Osteoblast (primary cell): ENCODE measurements at regions not wholly inside any gene's neighbourhood (a gene's known extent, or its start where the extent isn't known, plus 50 kb on each side); places are given as distances from the start of the nearest gene placed in this dataset.

Experiments
- DNase-seq: peaks from one replicate; pipeline ENCODE4 v3.0.0; 2011; ENCODE audit warnings: low spot score, mixed read lengths; ENCODE audit not compliant: insufficient read length; ENCODE audit errors: missing footprints
- H2AFZ ChIP-seq: 2 replicates; pipeline ENCODE4 v1.6.0; 2011; ENCODE audit warnings: mild to moderate bottlenecking, low read length
- H3K27ac ChIP-seq: 2 replicates; pipeline ENCODE4 v1.5.1; 2011; ENCODE audit warnings: mild to moderate bottlenecking, low read depth, low read length, moderate library complexity
- H3K27me3 ChIP-seq: 2 replicates; pipeline ENCODE4 v1.6.0; 2012; ENCODE audit warnings: mild to moderate bottlenecking, control low read depth, inconsistent platforms, low read length, moderate library complexity; ENCODE audit not compliant: insufficient read depth
- H3K36me3 ChIP-seq: 2 replicates; pipeline ENCODE4 v1.5.1; 2011; ENCODE audit warnings: mild to moderate bottlenecking, low read length, control low read depth, moderate library complexity; ENCODE audit not compliant: insufficient read depth
- H3K4me1 ChIP-seq: 2 replicates; pipeline ENCODE4 v1.5.1; 2011; ENCODE audit warnings: mild to moderate bottlenecking, low read length, control low read depth, moderate library complexity; ENCODE audit not compliant: insufficient read depth
- H3K4me2 ChIP-seq: 2 replicates; pipeline ENCODE4 v1.6.0; 2011; ENCODE audit warnings: mild to moderate bottlenecking, low read length; ENCODE audit not compliant: insufficient read depth
- H3K4me3 ChIP-seq: fragments of 200-600 bp; sonication (generic); 3 replicates; pipeline ENCODE4 v1.5.1; 2012; ENCODE audit warnings: mild to moderate bottlenecking, low read length, inconsistent platforms; ENCODE audit not compliant: insufficient read depth
- H3K79me2 ChIP-seq: 2 replicates; pipeline ENCODE4 v1.6.0; 2012; ENCODE audit warnings: mild to moderate bottlenecking, low read length, control low read depth, inconsistent platforms; ENCODE audit not compliant: insufficient read depth
- H3K9me3 ChIP-seq: 2 replicates; pipeline ENCODE4 v1.5.1; 2011; ENCODE audit warnings: low read depth, low read length, control low read depth
- H4K20me1 ChIP-seq: 2 replicates; pipeline ENCODE4 v1.6.0; 2012; ENCODE audit warnings: mild to moderate bottlenecking, low read length, control low read depth; ENCODE audit not compliant: insufficient read depth
- TF ChIP-seq, protein P1 (sequence below): IDR thresholded peaks from 2 replicates; pipeline ENCODE4 v1.5.1; 2011; ENCODE audit warnings: mild to moderate bottlenecking, low read depth, low read length, moderate library complexity; ENCODE audit errors: extremely low read depth

DNA sequence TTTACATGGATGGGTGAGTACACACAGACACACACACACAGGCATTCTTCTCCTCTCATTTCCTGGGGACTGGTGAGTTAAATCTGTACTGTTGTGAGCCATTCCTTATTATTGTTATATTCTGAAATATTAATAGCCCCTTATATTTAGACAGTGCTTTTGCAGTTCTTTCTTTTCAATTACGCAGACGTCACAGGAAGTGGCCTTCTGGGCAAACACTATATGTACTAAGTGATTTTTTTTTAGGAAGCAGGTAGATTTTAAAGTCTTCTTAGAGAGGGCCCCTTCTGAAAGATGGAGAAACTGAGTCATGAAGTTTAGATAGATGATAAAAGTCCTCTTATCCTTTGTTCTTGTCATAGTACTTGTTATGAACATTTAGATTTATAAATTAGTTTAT is 1213.6 kb downstream of the VRK1 start:
- H3K4me3 ChIP-seq, result no peak overlapping the region
- no peaks in the 10 kb centered on the region for H3K79me2 ChIP-seq
- no peaks in the 10 kb centered on the region for H4K20me1 ChIP-seq
- no peaks in the 10 kb centered on the region for H3K9me3 ChIP-seq
- no peak overlapping the region for H2AFZ ChIP-seq
- TF ChIP-seq, protein P1, sequence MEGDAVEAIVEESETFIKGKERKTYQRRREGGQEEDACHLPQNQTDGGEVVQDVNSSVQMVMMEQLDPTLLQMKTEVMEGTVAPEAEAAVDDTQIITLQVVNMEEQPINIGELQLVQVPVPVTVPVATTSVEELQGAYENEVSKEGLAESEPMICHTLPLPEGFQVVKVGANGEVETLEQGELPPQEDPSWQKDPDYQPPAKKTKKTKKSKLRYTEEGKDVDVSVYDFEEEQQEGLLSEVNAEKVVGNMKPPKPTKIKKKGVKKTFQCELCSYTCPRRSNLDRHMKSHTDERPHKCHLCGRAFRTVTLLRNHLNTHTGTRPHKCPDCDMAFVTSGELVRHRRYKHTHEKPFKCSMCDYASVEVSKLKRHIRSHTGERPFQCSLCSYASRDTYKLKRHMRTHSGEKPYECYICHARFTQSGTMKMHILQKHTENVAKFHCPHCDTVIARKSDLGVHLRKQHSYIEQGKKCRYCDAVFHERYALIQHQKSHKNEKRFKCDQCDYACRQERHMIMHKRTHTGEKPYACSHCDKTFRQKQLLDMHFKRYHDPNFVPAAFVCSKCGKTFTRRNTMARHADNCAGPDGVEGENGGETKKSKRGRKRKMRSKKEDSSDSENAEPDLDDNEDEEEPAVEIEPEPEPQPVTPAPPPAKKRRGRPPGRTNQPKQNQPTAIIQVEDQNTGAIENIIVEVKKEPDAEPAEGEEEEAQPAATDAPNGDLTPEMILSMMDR, result no peak
- no peaks in the 10 kb centered on the region for H3K4me1 ChIP-seq
- H3K36me3 ChIP-seq, result no peaks in the 10 kb centered on the region
- H3K4me2 ChIP-seq, result no peak overlapping the region
- H3K27ac ChIP-seq, result no peak overlapping the region
- H3K27me3 ChIP-seq, result no peaks in the 10 kb centered on the region
- DNase-seq, result no peak

DNA sequence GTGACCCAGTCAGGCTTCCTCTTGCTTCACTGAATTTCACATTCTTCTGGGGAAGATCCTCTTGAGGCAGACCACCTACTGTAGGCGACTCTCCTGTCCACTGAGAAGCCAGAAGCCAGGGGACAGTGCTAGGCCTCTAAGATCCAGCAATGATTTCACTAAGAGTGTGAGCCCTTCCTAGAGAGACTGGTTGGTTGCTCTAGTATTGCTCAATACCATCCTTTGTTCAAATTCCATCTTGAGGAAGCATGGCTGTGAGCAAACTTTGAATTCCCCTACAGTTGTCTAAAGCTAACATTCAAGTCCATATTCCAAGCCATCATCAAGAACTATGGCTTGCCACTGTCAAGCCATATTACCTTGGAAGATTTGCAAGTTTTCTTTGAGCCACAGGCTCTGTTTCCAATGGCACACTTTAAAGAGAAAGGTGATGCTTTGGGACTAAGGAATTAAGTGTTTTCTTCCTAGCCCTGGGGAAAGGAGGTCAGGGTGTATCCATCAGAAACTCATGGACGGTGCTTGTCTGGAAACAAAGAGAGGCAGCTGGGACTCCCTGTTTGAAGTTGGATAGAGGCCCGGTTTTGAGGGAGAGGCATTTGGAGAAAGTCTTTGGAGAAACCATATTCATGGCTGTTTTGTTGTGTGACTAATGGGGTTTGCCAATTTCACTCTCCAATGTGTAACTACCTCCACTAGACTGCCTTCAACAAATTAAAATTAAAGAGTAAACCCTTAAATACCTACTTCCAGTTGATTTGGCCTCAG is 1217.9 kb downstream of the VRK1 start:
- Histone ChIP-seq H3K4me1 (no peaks in the 10 kb centered on the region), H3K79me2 (no peaks in the 10 kb centered on the region), H4K20me1 (no peaks in the 10 kb centered on the region), H3K9me3 (no peaks in the 10 kb centered on the region), H2AFZ (no peak overlapping the region), H3K27me3 (no peaks in the 10 kb centered on the region), H3K36me3 (no peaks in the 10 kb centered on the region), H3K4me3 (no peak overlapping the region), H3K27ac (no peak overlapping the region), H3K4me2 (no peak overlapping the region)
- TF ChIP-seq, protein P1, result no peak
- no peak for DNase-seq

DNA sequence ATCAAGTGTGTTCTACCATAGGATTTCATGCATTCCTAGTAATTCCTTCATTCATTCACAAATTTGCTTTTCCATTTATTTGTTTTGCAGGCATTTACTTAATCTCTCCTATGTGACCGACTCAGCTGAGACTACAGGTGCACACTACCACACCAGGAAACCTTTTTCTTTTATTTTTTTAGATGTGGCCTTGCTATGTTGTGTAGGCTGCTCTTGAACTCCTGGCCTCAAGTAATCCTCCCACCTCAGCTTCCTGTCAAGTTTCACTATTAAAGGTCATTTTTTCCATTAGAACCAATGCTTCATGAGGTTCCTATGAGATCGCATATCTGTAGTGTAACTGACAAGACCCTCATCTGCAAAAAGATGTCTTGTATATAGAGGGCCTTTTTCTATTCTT is 1218.7 kb downstream of the VRK1 start:
- TF ChIP-seq, protein P1, result no peak

DNA sequence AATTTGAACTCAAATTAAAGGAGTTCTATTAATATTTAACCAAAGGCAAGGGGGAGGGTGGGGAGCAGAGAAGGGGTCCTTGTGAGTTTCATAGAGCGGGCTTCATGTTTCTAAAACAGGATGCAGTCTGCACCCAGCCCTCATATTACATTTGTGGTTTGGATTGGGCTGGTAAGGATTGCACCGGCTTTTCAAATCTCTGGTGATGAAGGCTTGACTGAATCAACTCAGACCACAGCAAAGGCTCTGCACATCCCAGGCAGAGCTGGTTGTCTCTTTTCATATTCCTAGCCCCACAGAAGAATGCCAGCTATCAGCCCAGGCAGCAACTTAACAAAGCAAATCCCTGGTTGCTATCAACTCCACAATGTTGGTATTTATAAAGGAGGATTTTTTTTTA is 1221.4 kb downstream of the VRK1 start:
- H3K36me3 ChIP-seq, result no peaks in the 10 kb centered on the region
- no peak overlapping the region for H3K4me3 ChIP-seq
- TF ChIP-seq, protein P1, result no peak
- no peak for DNase-seq
- H3K79me2 ChIP-seq, result no peaks in the 10 kb centered on the region
- H3K9me3 ChIP-seq, result no peaks in the 10 kb centered on the region
- H2AFZ ChIP-seq, result no peak overlapping the region
- H3K27me3 ChIP-seq, result no peaks in the 10 kb centered on the region
- H3K27ac ChIP-seq, result no peak overlapping the region
- no peaks in the 10 kb centered on the region for H4K20me1 ChIP-seq
- no peaks in the 10 kb centered on the region for H3K4me1 ChIP-seq
- H3K4me2 ChIP-seq, result no peak overlapping the region

More for the DNA sequence above, 1218.7 kb downstream of the VRK1 start:
- H3K27ac ChIP-seq, result no peak overlapping the region
- H2AFZ ChIP-seq, result no peak overlapping the region
- no peaks in the 10 kb centered on the region for H3K36me3 ChIP-seq
- H3K79me2 ChIP-seq, result no peaks in the 10 kb centered on the region
- DNase-seq, result no peak
- no peaks in the 10 kb centered on the region for H3K27me3 ChIP-seq
- H3K4me2 ChIP-seq, result no peak overlapping the region
- no peaks in the 10 kb centered on the region for H3K9me3 ChIP-seq
- H3K4me1 ChIP-seq, result no peaks in the 10 kb centered on the region
- H3K4me3 ChIP-seq, result no peak overlapping the region
- H4K20me1 ChIP-seq, result no peaks in the 10 kb centered on the region
